SU-DHL-6 (cell line): ENCODE measurements at regions not wholly inside any gene's neighbourhood (a gene's known extent, or its start where the extent isn't known, plus 50 kb on each side); places are given as distances from the start of the nearest gene placed in this dataset.

Experiments
- H2AFZ ChIP-seq: fragments of 200-600 bp; sonication (generic); 2 replicates; pipeline ENCODE4 v1.6.1; 2014; ENCODE audit warnings: low read depth, mild to moderate bottlenecking, moderate library complexity, mixed read lengths, antibody characterized with exemption, low read length; ENCODE audit not compliant: severe bottlenecking
- H3F3A ChIP-seq: fragments of 200-600 bp; shearing (Covaris generic); 2 replicates; pipeline ENCODE4 v1.6.0; 2016; ENCODE audit warnings: antibody characterized with exemption, mild to moderate bottlenecking; ENCODE audit not compliant: insufficient read depth
- H3K27ac ChIP-seq: fragments of 200-600 bp; sonication (generic); 2 replicates; pipeline ENCODE4 v1.5.1; 2016; ENCODE audit warnings: low read depth, mild to moderate bottlenecking, low read length, moderate library complexity, mixed read lengths
- H3K27me3 ChIP-seq: fragments of 200-600 bp; sonication (generic), shearing (Covaris generic); 2 replicates; pipeline ENCODE4 v1.6.0; 2014; ENCODE audit warnings: mild to moderate bottlenecking, low read length
- H3K36me3 ChIP-seq: fragments of 200-600 bp; sonication (generic); 2 replicates; pipeline ENCODE4 v1.6.1; 2014; ENCODE audit warnings: mild to moderate bottlenecking, low read length, mixed read lengths
- H3K4me2 ChIP-seq: fragments of 300-600, 200-600 bp; shearing (Covaris generic), sonication (generic); 2 replicates; pipeline ENCODE4 v1.6.0; 2014; ENCODE audit warnings: low read length, low read depth, mild to moderate bottlenecking; ENCODE audit not compliant: poor library complexity, severe bottlenecking
- H3K4me3 ChIP-seq: fragments of 200-600 bp; sonication (generic); 2 replicates; pipeline ENCODE4 v1.5.1; 2014; ENCODE audit warnings: antibody characterized with exemption, low read length, mild to moderate bottlenecking, mixed read lengths; ENCODE audit not compliant: insufficient read depth, poor library complexity, severe bottlenecking
- H3K79me2 ChIP-seq: fragments of 200-600 bp; sonication (generic); 2 replicates; pipeline ENCODE4 v1.6.1; 2014; ENCODE audit warnings: mild to moderate bottlenecking, low read length, moderate library complexity; ENCODE audit not compliant: insufficient read depth
- H3K9ac ChIP-seq: fragments of 200-600 bp; sonication (generic); 2 replicates; pipeline ENCODE4 v1.7.0; 2014; ENCODE audit warnings: mild to moderate bottlenecking, low read length
- H3K9me2 ChIP-seq: fragments of 200-600 bp; sonication (generic); replicated peaks from 2 replicates; pipeline ENCODE4 v1.6.1; 2014; ENCODE audit warnings: low read length; ENCODE audit not compliant: insufficient read depth
- H3K9me3 ChIP-seq: fragments of 200-600 bp; sonication (generic); 2 replicates; pipeline ENCODE4 v1.6.1; 2014; ENCODE audit warnings: low read length, mixed read lengths; ENCODE audit not compliant: insufficient read depth
- H4K20me1 ChIP-seq: fragments of 200-600 bp; sonication (generic); 2 replicates; pipeline ENCODE4 v1.6.1; 2014; ENCODE audit warnings: low read depth, mild to moderate bottlenecking, antibody characterized with exemption, low read length, moderate library complexity, mixed read lengths
- EZH2phosphoT487 ChIP-seq: fragments of 200-600 bp; sonication (generic), shearing (Covaris generic); conservative IDR thresholded peaks from 2 replicates; pipeline ENCODE4 v1.6.1; 2018; ENCODE audit warnings: mild to moderate bottlenecking, antibody characterized with exemption, low read length, moderate library complexity, mixed read lengths
- TF ChIP-seq, protein P1 (sequence below): fragments of 200-600 bp; sonication (generic); IDR thresholded peaks from one replicate; pipeline ENCODE4 v1.5.1; 2017; ENCODE audit warnings: antibody characterized with exemption, mild to moderate bottlenecking, low read length, moderate library complexity; ENCODE audit not compliant: insufficient read depth, poor library complexity, severe bottlenecking

DNA sequence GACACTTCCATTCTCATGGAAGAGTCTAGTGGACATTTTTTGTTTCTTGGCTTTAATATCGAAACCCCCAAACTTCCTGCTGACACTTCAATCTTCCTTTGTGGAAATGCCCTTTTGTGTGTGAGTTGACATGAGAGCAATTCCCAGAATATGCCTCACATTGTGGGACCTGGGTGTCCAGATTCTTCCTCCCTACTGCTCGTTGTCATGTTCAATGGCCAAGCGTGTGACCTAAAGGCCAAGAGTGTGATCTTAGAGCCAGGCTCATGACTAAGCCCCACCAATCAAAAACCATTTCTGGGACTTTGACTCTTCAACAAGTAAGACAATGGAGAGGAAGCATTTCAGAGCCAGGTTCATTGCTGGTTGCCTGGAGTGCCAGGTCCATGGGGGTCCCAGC, 52.5 kb upstream of the BMPER start:
- Histone ChIP-seq H3F3A (no peaks in the 10 kb centered on the region), H3K4me3 (no peak overlapping the region), H4K20me1 (no peaks in the 10 kb centered on the region), H3K9ac (no peak overlapping the region), H3K27ac (no peak overlapping the region), H3K4me2 (no peak overlapping the region), H3K9me3 (no peaks in the 10 kb centered on the region), H2AFZ (no peak overlapping the region), H3K79me2 (no peaks in the 10 kb centered on the region), H3K27me3 (no peaks in the 10 kb centered on the region), H3K9me2 (peaks cover 4% of the 10 kb centered on the region; the same call in 1 of the 2 replicates), H3K36me3 (no peaks in the 10 kb centered on the region)
- TF ChIP-seq, protein P1, sequence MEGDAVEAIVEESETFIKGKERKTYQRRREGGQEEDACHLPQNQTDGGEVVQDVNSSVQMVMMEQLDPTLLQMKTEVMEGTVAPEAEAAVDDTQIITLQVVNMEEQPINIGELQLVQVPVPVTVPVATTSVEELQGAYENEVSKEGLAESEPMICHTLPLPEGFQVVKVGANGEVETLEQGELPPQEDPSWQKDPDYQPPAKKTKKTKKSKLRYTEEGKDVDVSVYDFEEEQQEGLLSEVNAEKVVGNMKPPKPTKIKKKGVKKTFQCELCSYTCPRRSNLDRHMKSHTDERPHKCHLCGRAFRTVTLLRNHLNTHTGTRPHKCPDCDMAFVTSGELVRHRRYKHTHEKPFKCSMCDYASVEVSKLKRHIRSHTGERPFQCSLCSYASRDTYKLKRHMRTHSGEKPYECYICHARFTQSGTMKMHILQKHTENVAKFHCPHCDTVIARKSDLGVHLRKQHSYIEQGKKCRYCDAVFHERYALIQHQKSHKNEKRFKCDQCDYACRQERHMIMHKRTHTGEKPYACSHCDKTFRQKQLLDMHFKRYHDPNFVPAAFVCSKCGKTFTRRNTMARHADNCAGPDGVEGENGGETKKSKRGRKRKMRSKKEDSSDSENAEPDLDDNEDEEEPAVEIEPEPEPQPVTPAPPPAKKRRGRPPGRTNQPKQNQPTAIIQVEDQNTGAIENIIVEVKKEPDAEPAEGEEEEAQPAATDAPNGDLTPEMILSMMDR = no peak
- TF ChIP-seq EZH2phosphoT487 = no peak

DNA sequence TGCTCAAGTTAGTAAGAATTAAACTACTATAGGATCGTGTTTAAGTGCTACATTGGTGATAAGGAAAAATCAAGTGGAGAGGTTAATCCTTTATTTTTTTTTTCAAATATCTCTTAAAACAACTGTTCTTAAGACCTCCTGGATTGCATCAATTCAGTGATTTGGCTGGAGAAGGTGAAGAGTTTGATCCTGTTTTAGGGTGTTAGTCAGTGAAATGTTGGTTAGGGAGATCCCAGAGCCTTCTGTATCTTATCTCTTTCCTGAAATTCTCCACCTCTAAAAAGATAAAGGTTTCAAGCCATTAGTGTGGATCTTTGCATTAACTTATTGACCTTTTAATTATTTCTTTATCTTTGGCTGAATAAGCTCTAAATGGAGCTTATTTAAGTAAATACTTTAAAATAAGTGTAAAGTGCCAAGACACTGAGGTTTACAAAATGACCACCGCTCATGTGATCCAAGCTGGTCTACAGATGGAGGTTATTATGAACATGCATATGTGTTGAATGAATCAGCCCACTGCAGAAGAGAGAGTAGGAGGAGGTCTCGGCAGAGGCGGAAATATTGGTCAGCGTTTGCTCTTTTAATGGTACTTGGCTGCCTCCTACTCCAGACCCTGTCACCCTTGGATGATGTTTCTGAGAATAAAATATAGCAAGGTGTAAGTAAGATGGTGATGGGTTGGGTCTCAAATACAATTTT, 51.8 kb upstream of the BMPER start:
- Histone ChIP-seq H3F3A (no peaks in the 10 kb centered on the region), H3K4me2 (no peak overlapping the region), H3K9me2 (peaks cover 4% of the 10 kb centered on the region; the same call in 1 of the 2 replicates), H3K36me3 (no peaks in the 10 kb centered on the region), H3K27me3 (no peaks in the 10 kb centered on the region), H3K27ac (no peak overlapping the region), H3K9ac (no peak overlapping the region), H4K20me1 (no peaks in the 10 kb centered on the region), H2AFZ (no peak overlapping the region), H3K79me2 (no peaks in the 10 kb centered on the region), H3K9me3 (no peaks in the 10 kb centered on the region), H3K4me3 (no peak overlapping the region)
- no peak for TF ChIP-seq EZH2phosphoT487
- TF ChIP-seq, protein P1 = no peak

DNA sequence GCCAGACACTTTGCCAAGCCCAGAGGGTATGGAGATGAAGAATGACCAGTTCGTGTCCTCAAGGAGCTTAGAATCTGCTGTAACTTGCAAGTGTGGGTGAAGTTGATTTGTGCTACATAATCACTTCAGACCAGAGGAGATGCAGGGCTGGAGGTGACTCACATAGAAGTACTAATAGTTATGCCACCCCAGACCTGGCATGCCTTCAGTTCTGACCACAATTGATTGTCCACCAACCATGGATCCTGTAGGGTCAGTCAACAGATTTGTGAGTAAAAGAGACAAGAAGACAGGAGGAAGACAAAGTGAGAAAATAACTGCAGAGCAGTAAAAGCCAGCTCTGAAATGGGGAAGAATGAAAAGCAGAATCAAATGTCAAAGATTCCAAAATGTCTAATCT, 51.2 kb upstream of the BMPER start:
- no peaks in the 10 kb centered on the region for H3K36me3 ChIP-seq
- H4K20me1 ChIP-seq = no peaks in the 10 kb centered on the region
- no peak overlapping the region for H3K27ac ChIP-seq
- no peaks in the 10 kb centered on the region for H3F3A ChIP-seq
- H2AFZ ChIP-seq = no peak overlapping the region
- no peak overlapping the region for H3K9ac ChIP-seq
- no peaks in the 10 kb centered on the region for H3K9me3 ChIP-seq
- TF ChIP-seq EZH2phosphoT487 = no peak
- TF ChIP-seq, protein P1 = no peak
- no peak overlapping the region for H3K4me3 ChIP-seq
- H3K27me3 ChIP-seq = no peaks in the 10 kb centered on the region
- no peaks in the 10 kb centered on the region for H3K79me2 ChIP-seq
- peaks cover 4% of the 10 kb centered on the region; the same call in 1 of the 2 replicates for H3K9me2 ChIP-seq
- H3K4me2 ChIP-seq = no peak overlapping the region
